Keratinocyte (primary cell): ENCODE measurements at regions not wholly inside any gene's neighbourhood (a gene's known extent, or its start where the extent isn't known, plus 50 kb on each side); places are given as distances from the start of the nearest gene placed in this dataset.

Source experiments
- EZH2 ChIP-seq: IDR thresholded peaks from one replicate; pipeline ENCODE4 v1.6.1; 2012; ENCODE audit warnings: inconsistent platforms, mild to moderate bottlenecking, low read length, moderate library complexity
- TF ChIP-seq, protein P1 (sequence below), 3 experiments: IDR thresholded peaks in 1 of 3; conservative IDR thresholded peaks in 1 of 3; optimal IDR thresholded peaks in 1 of 3; 2 replicates in 2 of 3; 3 replicates in 1 of 3; pipeline versions ENCODE3 to v1.5.1; 2011; ENCODE audit warnings: low read length in 3 of 3, mild to moderate bottlenecking in 3 of 3, moderate library complexity in 2 of 3, control low read depth in 1 of 3, inconsistent platforms in 1 of 3; ENCODE audit not compliant: insufficient read depth in 2 of 3; ENCODE audit errors: extremely low read depth in 1 of 3

DNA sequence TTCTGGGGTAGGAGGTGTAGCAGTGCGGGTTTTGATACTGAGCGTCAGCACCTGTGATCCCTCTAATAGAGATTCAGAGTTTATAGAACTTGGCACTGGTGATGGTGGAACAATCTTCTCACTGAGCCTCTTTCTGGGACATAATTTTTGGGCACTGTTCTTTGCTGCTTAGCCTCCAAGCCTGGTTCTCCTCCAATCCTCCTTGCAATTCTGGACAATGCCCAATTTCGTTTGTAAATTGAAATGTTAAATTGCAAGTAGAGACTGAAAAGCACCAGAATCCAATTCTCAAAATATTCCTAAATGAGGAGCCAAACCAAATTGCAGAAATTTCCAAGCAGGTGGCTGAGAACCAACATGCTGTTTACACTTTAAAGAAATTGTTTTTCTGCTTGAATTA, 149.8 kb upstream of the ABI3BP start:
- TF ChIP-seq, protein P1, sequence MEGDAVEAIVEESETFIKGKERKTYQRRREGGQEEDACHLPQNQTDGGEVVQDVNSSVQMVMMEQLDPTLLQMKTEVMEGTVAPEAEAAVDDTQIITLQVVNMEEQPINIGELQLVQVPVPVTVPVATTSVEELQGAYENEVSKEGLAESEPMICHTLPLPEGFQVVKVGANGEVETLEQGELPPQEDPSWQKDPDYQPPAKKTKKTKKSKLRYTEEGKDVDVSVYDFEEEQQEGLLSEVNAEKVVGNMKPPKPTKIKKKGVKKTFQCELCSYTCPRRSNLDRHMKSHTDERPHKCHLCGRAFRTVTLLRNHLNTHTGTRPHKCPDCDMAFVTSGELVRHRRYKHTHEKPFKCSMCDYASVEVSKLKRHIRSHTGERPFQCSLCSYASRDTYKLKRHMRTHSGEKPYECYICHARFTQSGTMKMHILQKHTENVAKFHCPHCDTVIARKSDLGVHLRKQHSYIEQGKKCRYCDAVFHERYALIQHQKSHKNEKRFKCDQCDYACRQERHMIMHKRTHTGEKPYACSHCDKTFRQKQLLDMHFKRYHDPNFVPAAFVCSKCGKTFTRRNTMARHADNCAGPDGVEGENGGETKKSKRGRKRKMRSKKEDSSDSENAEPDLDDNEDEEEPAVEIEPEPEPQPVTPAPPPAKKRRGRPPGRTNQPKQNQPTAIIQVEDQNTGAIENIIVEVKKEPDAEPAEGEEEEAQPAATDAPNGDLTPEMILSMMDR (optimal IDR thresholded peaks at IDR 0.05 in 1 of 3, IDR thresholded peaks at IDR 0.05 in 1 of 3, conservative IDR thresholded peaks at IDR 0.05 in 1 of 3; ENCODE audit: extremely low read depth in 1 of 3, insufficient read depth in 2 of 3, low read length in 3 of 3) = no peak
- TF ChIP-seq EZH2 = no peak
